OCI-LY1 (cell line): ENCODE measurements at regions not wholly inside any gene's neighbourhood (a gene's known extent, or its start where the extent isn't known, plus 50 kb on each side); places are given as distances from the start of the nearest gene placed in this dataset.

Experiments used
- H2AFZ ChIP-seq: fragments of 200-600 bp; sonication (generic), shearing (Covaris generic); 2 replicates; pipeline ENCODE4 v1.6.0; 2014; ENCODE audit warnings: antibody characterized with exemption, mild to moderate bottlenecking, low read length
- H3F3A ChIP-seq: fragments of 200-600 bp; sonication (generic), shearing (Covaris generic); 2 replicates; pipeline ENCODE4 v1.6.0; 2014; ENCODE audit warnings: mild to moderate bottlenecking, antibody characterized with exemption, low read length, moderate library complexity; ENCODE audit not compliant: insufficient read depth
- H3K27ac ChIP-seq: fragments of 200-600 bp; sonication (generic); 2 replicates; pipeline ENCODE4 v1.5.1; 2014; ENCODE audit warnings: low read length, mixed run types, mild to moderate bottlenecking, low read depth; ENCODE audit not compliant: poor library complexity, severe bottlenecking
- H3K27me3 ChIP-seq: fragments of 200-600 bp; sonication (generic); 2 replicates; pipeline ENCODE4 v1.6.0; 2014; ENCODE audit warnings: antibody characterized with exemption, mild to moderate bottlenecking, low read length, moderate library complexity; ENCODE audit not compliant: insufficient read depth
- H3K36me3 ChIP-seq: fragments of 200-600 bp; sonication (generic); 2 replicates; pipeline ENCODE4 v1.6.1; 2014; ENCODE audit warnings: mild to moderate bottlenecking, antibody characterized with exemption, low read length, moderate library complexity, mixed read lengths; ENCODE audit not compliant: insufficient read depth
- H3K4me1 ChIP-seq: fragments of 200-600 bp; sonication (generic); 2 replicates; pipeline ENCODE4 v1.5.1; 2014; ENCODE audit warnings: mild to moderate bottlenecking, low read length, moderate library complexity; ENCODE audit not compliant: insufficient read depth, severe bottlenecking
- H3K4me2 ChIP-seq: fragments of 200-600 bp; sonication (generic), shearing (Covaris generic); 2 replicates; pipeline ENCODE4 v1.6.1; 2014; ENCODE audit warnings: low read length
- H3K4me3 ChIP-seq: fragments of 200-600 bp; sonication (generic); 2 replicates; pipeline ENCODE4 v1.5.1; 2014; ENCODE audit warnings: low read length, low read depth, mild to moderate bottlenecking, mixed read lengths; ENCODE audit not compliant: poor library complexity, severe bottlenecking
- H3K79me2 ChIP-seq: fragments of 200-600 bp; shearing (Covaris generic); 2 replicates; pipeline ENCODE4 v1.6.1; 2016; ENCODE audit warnings: mixed run types, low read length, mixed read lengths; ENCODE audit not compliant: insufficient read depth
- H3K9ac ChIP-seq: fragments of 200-600 bp; sonication (generic), shearing (Covaris generic); 2 replicates; pipeline ENCODE4 v1.6.1; 2014; ENCODE audit warnings: mild to moderate bottlenecking, low read length, mixed read lengths
- H3K9me2 ChIP-seq: fragments of 200-600 bp; sonication (generic), shearing (Covaris generic); 2 replicates; pipeline ENCODE4 v1.6.1; 2014; ENCODE audit warnings: low read depth, mild to moderate bottlenecking, low read length, mixed read lengths
- H3K9me3 ChIP-seq: fragments of 200-600 bp; shearing (Covaris generic); 2 replicates; pipeline ENCODE4 v1.6.1; 2014; ENCODE audit warnings: low read length, mixed read lengths
- H4K20me1 ChIP-seq: fragments of 200-600 bp; sonication (generic), shearing (Covaris generic); 2 replicates; pipeline ENCODE4 v1.6.0; 2016; ENCODE audit warnings: mild to moderate bottlenecking, low read length; ENCODE audit not compliant: insufficient read depth
- EZH2 ChIP-seq: fragments of 200-600 bp; sonication (generic), shearing (Covaris generic); IDR thresholded peaks from 2 replicates; pipeline ENCODE4 v1.8.0; 2017; ENCODE audit warnings: borderline replicate concordance, mixed run types, mild to moderate bottlenecking, antibody characterized with exemption, low read length, moderate library complexity, mixed read lengths
- TF ChIP-seq, protein P1 (sequence below): fragments of 200-600 bp; sonication (generic), shearing (Covaris generic); IDR thresholded peaks from 2 replicates; pipeline ENCODE4 v1.5.1; 2017; ENCODE audit warnings: mild to moderate bottlenecking, antibody characterized with exemption, low read length, moderate library complexity, mixed read lengths

- no peak overlapping the region for H3K9ac ChIP-seq
- H3K4me2 ChIP-seq, result no peak overlapping the region
- H3K4me1 ChIP-seq, result no peaks in the 10 kb centered on the region
- H3F3A ChIP-seq, result no peaks in the 10 kb centered on the region
- no peak for TF ChIP-seq EZH2
- TF ChIP-seq, protein P1, sequence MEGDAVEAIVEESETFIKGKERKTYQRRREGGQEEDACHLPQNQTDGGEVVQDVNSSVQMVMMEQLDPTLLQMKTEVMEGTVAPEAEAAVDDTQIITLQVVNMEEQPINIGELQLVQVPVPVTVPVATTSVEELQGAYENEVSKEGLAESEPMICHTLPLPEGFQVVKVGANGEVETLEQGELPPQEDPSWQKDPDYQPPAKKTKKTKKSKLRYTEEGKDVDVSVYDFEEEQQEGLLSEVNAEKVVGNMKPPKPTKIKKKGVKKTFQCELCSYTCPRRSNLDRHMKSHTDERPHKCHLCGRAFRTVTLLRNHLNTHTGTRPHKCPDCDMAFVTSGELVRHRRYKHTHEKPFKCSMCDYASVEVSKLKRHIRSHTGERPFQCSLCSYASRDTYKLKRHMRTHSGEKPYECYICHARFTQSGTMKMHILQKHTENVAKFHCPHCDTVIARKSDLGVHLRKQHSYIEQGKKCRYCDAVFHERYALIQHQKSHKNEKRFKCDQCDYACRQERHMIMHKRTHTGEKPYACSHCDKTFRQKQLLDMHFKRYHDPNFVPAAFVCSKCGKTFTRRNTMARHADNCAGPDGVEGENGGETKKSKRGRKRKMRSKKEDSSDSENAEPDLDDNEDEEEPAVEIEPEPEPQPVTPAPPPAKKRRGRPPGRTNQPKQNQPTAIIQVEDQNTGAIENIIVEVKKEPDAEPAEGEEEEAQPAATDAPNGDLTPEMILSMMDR, result no peak
- H3K27me3 ChIP-seq, result 0 out of 2 replicates have a peak, but pooled peaks cover 5% of the 10 kb centered on the region
- no peaks in the 10 kb centered on the region for H3K9me2 ChIP-seq
- no peaks in the 10 kb centered on the region for H3K36me3 ChIP-seq
- no peaks in the 10 kb centered on the region for H4K20me1 ChIP-seq
- no peak overlapping the region for H3K27ac ChIP-seq
- H3K4me3 ChIP-seq, result no peak overlapping the region
- H3K79me2 ChIP-seq, result no peaks in the 10 kb centered on the region
- no peaks in the 10 kb centered on the region for H3K9me3 ChIP-seq
- H2AFZ ChIP-seq, result no peak overlapping the region
Measured at GRCh38 chr6:43856005-43856765, 86.2 kb downstream of the VEGFA start.

DNA sequence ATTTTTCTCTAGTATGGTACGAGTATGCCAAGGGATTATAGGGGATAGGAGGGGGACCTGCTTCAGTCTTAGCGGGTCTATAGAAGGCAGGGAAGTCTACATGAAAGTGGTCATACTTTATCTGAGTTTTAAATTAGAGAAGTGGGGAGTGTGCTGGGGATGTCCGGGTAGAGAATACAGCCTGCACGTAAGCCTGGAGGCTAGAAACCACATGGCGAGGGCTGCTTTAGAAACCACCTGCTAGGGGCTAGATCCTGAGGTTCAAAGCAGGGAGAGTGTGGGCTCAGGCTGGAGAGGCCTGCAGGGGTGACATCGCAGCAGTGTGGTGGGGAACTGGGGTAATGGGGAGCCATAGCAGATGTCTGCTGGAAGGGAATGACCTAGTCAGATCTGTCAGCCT, 85.2 kb downstream of the VEGFA start:
- Histone ChIP-seq H3K4me2 (no peak overlapping the region), H3K9ac (no peak overlapping the region), H3K27ac (no peak overlapping the region), H3F3A (no peaks in the 10 kb centered on the region), H3K4me1 (no peaks in the 10 kb centered on the region), H3K79me2 (no peaks in the 10 kb centered on the region), H3K4me3 (no peak overlapping the region), H4K20me1 (no peaks in the 10 kb centered on the region), H3K27me3 (0 out of 2 replicates have a peak, but pooled peaks cover 5% of the 10 kb centered on the region), H3K9me2 (no peaks in the 10 kb centered on the region), H3K9me3 (no peaks in the 10 kb centered on the region), H2AFZ (no peak overlapping the region), H3K36me3 (no peaks in the 10 kb centered on the region)
- TF ChIP-seq EZH2, result no peak
- TF ChIP-seq, protein P1, result no peak

GRCh38 chr6:43853066-43853650, 83.1 kb downstream of the VEGFA start:
- no peaks in the 10 kb centered on the region for H3K9me2 ChIP-seq
- H3K9me3 ChIP-seq, result no peaks in the 10 kb centered on the region
- H3K27me3 ChIP-seq, result 0 out of 2 replicates have a peak, but pooled peaks cover 5% of the 10 kb centered on the region
- no peak overlapping the region for H3K9ac ChIP-seq
- no peaks in the 10 kb centered on the region for H3K79me2 ChIP-seq
- no peak overlapping the region for H3K4me3 ChIP-seq
- TF ChIP-seq, protein P1, result no peak
- TF ChIP-seq EZH2, result no peak
- H3K4me2 ChIP-seq, result no peak overlapping the region
- no peaks in the 10 kb centered on the region for H3K4me1 ChIP-seq
- H2AFZ ChIP-seq, result no peak overlapping the region
- H4K20me1 ChIP-seq, result no peaks in the 10 kb centered on the region
- H3K36me3 ChIP-seq, result no peaks in the 10 kb centered on the region
- H3K27ac ChIP-seq, result no peak overlapping the region
- H3F3A ChIP-seq, result no peaks in the 10 kb centered on the region
